ENCODE measurements at regions not wholly inside any gene's neighbourhood (a gene's known extent, or its start where the extent isn't known, plus 50 kb on each side); places are given as distances from the start of the nearest gene placed in this dataset.

DNA sequence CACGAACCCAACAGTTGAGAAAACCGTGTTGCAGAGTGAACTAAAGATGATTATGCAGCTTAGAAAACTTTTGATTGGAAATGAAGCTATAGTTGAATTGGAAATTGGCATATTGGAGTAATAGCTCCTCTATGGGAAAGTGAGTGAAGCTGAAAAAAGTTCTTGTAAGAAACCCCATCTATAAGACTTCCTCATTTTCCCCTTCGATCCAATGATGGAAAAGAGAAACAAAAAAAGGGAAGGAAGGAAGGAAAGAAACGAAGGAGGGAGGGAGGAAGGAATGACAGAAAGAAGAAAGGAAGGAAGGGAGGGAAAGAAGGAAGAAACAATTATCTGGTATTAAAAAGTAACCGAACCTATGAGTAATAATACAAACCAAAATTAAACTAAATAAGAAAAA is 791.8 kb upstream of the NR2F2 start:
- TF ChIP-seq, protein P1, sequence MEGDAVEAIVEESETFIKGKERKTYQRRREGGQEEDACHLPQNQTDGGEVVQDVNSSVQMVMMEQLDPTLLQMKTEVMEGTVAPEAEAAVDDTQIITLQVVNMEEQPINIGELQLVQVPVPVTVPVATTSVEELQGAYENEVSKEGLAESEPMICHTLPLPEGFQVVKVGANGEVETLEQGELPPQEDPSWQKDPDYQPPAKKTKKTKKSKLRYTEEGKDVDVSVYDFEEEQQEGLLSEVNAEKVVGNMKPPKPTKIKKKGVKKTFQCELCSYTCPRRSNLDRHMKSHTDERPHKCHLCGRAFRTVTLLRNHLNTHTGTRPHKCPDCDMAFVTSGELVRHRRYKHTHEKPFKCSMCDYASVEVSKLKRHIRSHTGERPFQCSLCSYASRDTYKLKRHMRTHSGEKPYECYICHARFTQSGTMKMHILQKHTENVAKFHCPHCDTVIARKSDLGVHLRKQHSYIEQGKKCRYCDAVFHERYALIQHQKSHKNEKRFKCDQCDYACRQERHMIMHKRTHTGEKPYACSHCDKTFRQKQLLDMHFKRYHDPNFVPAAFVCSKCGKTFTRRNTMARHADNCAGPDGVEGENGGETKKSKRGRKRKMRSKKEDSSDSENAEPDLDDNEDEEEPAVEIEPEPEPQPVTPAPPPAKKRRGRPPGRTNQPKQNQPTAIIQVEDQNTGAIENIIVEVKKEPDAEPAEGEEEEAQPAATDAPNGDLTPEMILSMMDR (IDR thresholded peaks at IDR 0.05) = no peak
- no peak for TF ChIP-seq POLR2A (IDR thresholded peaks at IDR 0.05)
